ENCODE measurements at regions not wholly inside any gene's neighbourhood (a gene's known extent, or its start where the extent isn't known, plus 50 kb on each side); places are given as distances from the start of the nearest gene placed in this dataset.

GRCh38 chr18:38010971-38011857 is 445.6 kb upstream of the CELF4 start:
- no peak for DNase-seq (ENCODE audit: low spot score)

GRCh38 chr18:38010037-38010436 is 444.4 kb upstream of the CELF4 start:
- no peak for DNase-seq (ENCODE audit: low spot score)

GRCh38 chr18:38009320-38009719 is 443.7 kb upstream of the CELF4 start:
- DNase-seq (ENCODE audit: low spot score): no peak

GRCh38 chr18:38007676-38008330 is 442.2 kb upstream of the CELF4 start:
- DNase-seq (ENCODE audit: low spot score): no peak

- DNase-seq (ENCODE audit: low spot score): no peak
These were observed 441.4 kb upstream of the CELF4 start for GRCh38 chr18:38007026-38007425.

GRCh38 chr18:38006541-38006940 is 440.9 kb upstream of the CELF4 start:
- DNase-seq (ENCODE audit: low spot score): no peak

GRCh38 chr18:37997695-37998094 is 432.1 kb upstream of the CELF4 start:
- DNase-seq (ENCODE audit: low spot score): no peak

GRCh38 chr18:37987901-37988300 is 422.3 kb upstream of the CELF4 start:
- DNase-seq (ENCODE audit: low spot score): no peak

- DNase-seq (ENCODE audit: low spot score): no peak
These were observed 421.1 kb upstream of the CELF4 start for GRCh38 chr18:37986665-37987064.

- no peak for DNase-seq (ENCODE audit: low spot score)
These were observed 419.5 kb upstream of the CELF4 start for GRCh38 chr18:37985126-37985525.

- DNase-seq (ENCODE audit: low spot score): no peak
These were observed 415.0 kb upstream of the CELF4 start for GRCh38 chr18:37980556-37980955.

GRCh38 chr18:37975446-37975845 is 409.8 kb upstream of the CELF4 start:
- DNase-seq (ENCODE audit: low spot score): no peak

- DNase-seq (ENCODE audit: low spot score): no peak
These were observed 401.7 kb upstream of the CELF4 start for GRCh38 chr18:37967261-37967660.

GRCh38 chr18:37965572-37965970 is 400.0 kb upstream of the CELF4 start:
- DNase-seq (ENCODE audit: low spot score): no peak

GRCh38 chr18:37964885-37965571 is 399.4 kb upstream of the CELF4 start:
- no peak for DNase-seq (ENCODE audit: low spot score)

- no peak for DNase-seq (ENCODE audit: low spot score)
These were observed 398.2 kb upstream of the CELF4 start for GRCh38 chr18:37963837-37964236.

GRCh38 chr18:37962316-37962966 is 396.8 kb upstream of the CELF4 start:
- DNase-seq (ENCODE audit: low spot score): no peak

- no peak for DNase-seq (ENCODE audit: low spot score)
These were observed 392.9 kb upstream of the CELF4 start for GRCh38 chr18:37958499-37958898.

- DNase-seq (ENCODE audit: low spot score): no peak
These were observed 391.3 kb upstream of the CELF4 start for GRCh38 chr18:37956902-37957301.

- no peak for DNase-seq (ENCODE audit: low spot score)
These were observed 390.4 kb upstream of the CELF4 start for GRCh38 chr18:37956020-37956419.

- DNase-seq (ENCODE audit: low spot score): no peak
These were observed 389.6 kb upstream of the CELF4 start for GRCh38 chr18:37955201-37955600.

GRCh38 chr18:37953876-37954275 is 388.3 kb upstream of the CELF4 start:
- DNase-seq (ENCODE audit: low spot score): no peak
